Immature natural killer cell (primary cell): ENCODE measurements at regions not wholly inside any gene's neighbourhood (a gene's known extent, or its start where the extent isn't known, plus 50 kb on each side); places are given as distances from the start of the nearest gene placed in this dataset.

ENCODE experiments used
- DNase-seq, 3 donors: peaks; one replicate each; pipeline ENCODE4 v3.0.0; 2022; ENCODE audit warnings: mixed read lengths in 1 of 3
- H3K27ac Mint-ChIP-seq, 6 donors: one replicate each; pipeline ENCODE4 v1.8.0; 2020; ENCODE audit warnings: mixed read lengths in 6 of 6, mild to moderate bottlenecking in 5 of 6, inconsistent platforms in 4 of 6, moderate library complexity in 3 of 6
- H3K27me3 Mint-ChIP-seq, 3 donors: one replicate each; pipeline ENCODE4 v1.8.0; 2020 to 2021; ENCODE audit warnings: low read depth in 3 of 3, mild to moderate bottlenecking in 3 of 3, mixed read lengths in 3 of 3, moderate library complexity in 3 of 3, inconsistent platforms in 1 of 3
- H3K36me3 Mint-ChIP-seq, 3 donors: one replicate each; pipeline ENCODE4 v1.8.0; 2020; ENCODE audit warnings: mixed read lengths in 3 of 3, inconsistent platforms in 2 of 3, mild to moderate bottlenecking in 2 of 3
- H3K4me1 Mint-ChIP-seq, 2 donors: one replicate each; pipeline ENCODE4 v1.8.0; 2020; ENCODE audit warnings: inconsistent platforms in 2 of 2, mild to moderate bottlenecking in 2 of 2, mixed read lengths in 2 of 2, moderate library complexity in 1 of 2
- H3K4me3 Mint-ChIP-seq, 5 donors: one replicate each; pipeline ENCODE4 v1.8.0; 2020; ENCODE audit warnings: mild to moderate bottlenecking in 5 of 5, mixed read lengths in 5 of 5, inconsistent platforms in 3 of 5, moderate library complexity in 3 of 5
- H3K9me3 Mint-ChIP-seq, 6 donors: one replicate each; pipeline ENCODE4 v1.8.0; 2020; ENCODE audit warnings: mild to moderate bottlenecking in 6 of 6, mixed read lengths in 6 of 6, inconsistent platforms in 4 of 6, moderate library complexity in 3 of 6

- H3K4me3 Mint-ChIP-seq: no peak overlapping the region
- no peak overlapping the region for H3K27ac Mint-ChIP-seq
- no peaks in the 10 kb centered on the region for H3K36me3 Mint-ChIP-seq
- H3K4me1 Mint-ChIP-seq: peaks cover 3 to 4% of the 10 kb centered on the region in 2 donors
- H3K9me3 Mint-ChIP-seq: no peaks in the 10 kb centered on the region
- no peak for DNase-seq
- peaks cover 0 to 5% (median 2%) of the 10 kb centered on the region in 3 donors for H3K27me3 Mint-ChIP-seq
Observed at GRCh38 chr5:88550736-88551135, 282.1 kb upstream of the TMEM161B start.

- no peaks in the 10 kb centered on the region for H3K36me3 Mint-ChIP-seq
- no peaks in the 10 kb centered on the region for H3K9me3 Mint-ChIP-seq
- DNase-seq: no peak
- no peaks in the 10 kb centered on the region for H3K4me1 Mint-ChIP-seq
- no peak overlapping the region for H3K27ac Mint-ChIP-seq
- no peak overlapping the region for H3K4me3 Mint-ChIP-seq
- H3K27me3 Mint-ChIP-seq: peaks cover 0 to 7% (median 5%) of the 10 kb centered on the region in 3 donors
Observed at GRCh38 chr5:88548136-88548805, 279.6 kb upstream of the TMEM161B start.

DNA sequence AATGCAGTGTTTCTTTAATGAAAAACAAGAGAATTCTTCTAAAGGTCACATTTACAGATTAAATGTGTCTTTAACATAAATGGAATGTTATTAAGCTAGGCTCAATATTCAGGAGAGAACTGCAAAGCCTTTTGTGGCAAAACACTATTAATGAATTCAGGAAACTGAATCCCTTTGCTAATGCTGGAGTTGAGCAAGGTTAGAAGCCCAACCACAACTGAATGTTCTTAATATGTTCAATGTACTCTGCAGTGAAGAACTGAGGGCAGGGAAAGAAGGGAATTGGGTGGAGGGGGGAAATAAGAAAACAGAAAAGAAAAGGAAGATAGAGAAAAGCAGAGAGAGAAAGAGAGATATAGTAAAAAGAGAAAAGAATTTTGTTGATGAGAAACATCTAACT lies 276.7 kb upstream of the TMEM161B start:
- no peak overlapping the region for H3K27ac Mint-ChIP-seq
- DNase-seq: no peak
- H3K36me3 Mint-ChIP-seq: no peaks in the 10 kb centered on the region
- no peak overlapping the region for H3K4me3 Mint-ChIP-seq
- peaks cover 2 to 7% (median 3%) of the 10 kb centered on the region in 3 donors for H3K27me3 Mint-ChIP-seq
- no peaks in the 10 kb centered on the region for H3K4me1 Mint-ChIP-seq
- H3K9me3 Mint-ChIP-seq: no peaks in the 10 kb centered on the region

GRCh38 chr5:88544671-88545070 lies 276.0 kb upstream of the TMEM161B start:
- H3K27ac Mint-ChIP-seq: no peak overlapping the region
- no peaks in the 10 kb centered on the region for H3K4me1 Mint-ChIP-seq
- H3K4me3 Mint-ChIP-seq: no peak overlapping the region
- H3K36me3 Mint-ChIP-seq: no peaks in the 10 kb centered on the region
- H3K27me3 Mint-ChIP-seq: peaks cover 3 to 7% (median 6%) of the 10 kb centered on the region in 3 donors
- DNase-seq: no peak
- no peaks in the 10 kb centered on the region for H3K9me3 Mint-ChIP-seq

DNA sequence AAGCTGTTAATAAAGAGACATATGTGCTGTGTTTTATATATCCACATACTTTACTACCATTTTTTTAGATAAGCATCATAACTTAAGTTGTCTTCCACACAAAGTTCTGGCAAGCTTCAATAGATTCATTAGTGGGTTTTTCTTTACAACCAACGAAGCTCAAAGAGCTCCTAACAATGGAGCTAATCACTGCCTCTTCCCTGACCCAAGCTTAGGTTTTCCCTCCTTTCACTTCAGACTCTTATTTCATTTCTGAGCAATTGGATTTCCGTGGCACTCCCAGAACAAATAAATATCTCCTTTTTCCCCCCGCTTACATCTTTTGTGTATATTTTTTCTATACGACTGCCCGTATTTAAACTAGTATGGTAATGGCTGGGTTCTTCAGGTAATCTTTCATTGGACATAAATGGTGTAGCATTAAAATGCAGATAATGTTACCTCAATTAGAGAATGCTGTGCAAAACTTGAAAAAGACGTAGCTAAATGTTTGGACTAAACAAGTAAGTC lies 275.5 kb upstream of the TMEM161B start:
- no peak overlapping the region for H3K27ac Mint-ChIP-seq
- DNase-seq: no peak
- H3K36me3 Mint-ChIP-seq: no peaks in the 10 kb centered on the region
- peaks cover under 1 to 7% (median 6%) of the 10 kb centered on the region in 3 donors for H3K27me3 Mint-ChIP-seq
- no peaks in the 10 kb centered on the region for H3K9me3 Mint-ChIP-seq
- no peak overlapping the region for H3K4me3 Mint-ChIP-seq
- H3K4me1 Mint-ChIP-seq: no peaks in the 10 kb centered on the region

DNA sequence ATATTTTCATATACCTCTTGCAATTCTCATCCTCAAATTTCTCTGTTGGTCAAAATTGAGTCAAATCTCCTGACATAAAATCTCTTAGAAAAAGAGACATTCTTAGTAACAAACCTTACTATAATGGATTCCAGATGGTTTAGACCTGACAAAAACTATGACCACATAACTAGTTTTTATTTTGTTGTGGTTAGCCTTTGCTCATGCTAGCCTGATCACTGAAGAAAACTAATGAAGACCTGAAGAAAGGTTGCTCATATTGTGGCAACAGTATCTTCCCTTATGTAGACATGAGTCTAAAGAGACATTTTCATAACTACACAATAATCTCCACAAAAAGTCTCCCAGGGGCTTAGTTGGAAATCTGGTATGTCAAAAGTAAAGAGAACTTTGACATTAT lies 274.1 kb upstream of the TMEM161B start:
- H3K4me1 Mint-ChIP-seq: no peaks in the 10 kb centered on the region
- DNase-seq: no peak
- peaks cover 0 to 10% (median 7%) of the 10 kb centered on the region in 3 donors for H3K27me3 Mint-ChIP-seq
- no peaks in the 10 kb centered on the region for H3K36me3 Mint-ChIP-seq
- H3K4me3 Mint-ChIP-seq: no peak overlapping the region
- H3K27ac Mint-ChIP-seq: no peak overlapping the region
- H3K9me3 Mint-ChIP-seq: no peaks in the 10 kb centered on the region

GRCh38 chr5:88540471-88541115 lies 271.9 kb upstream of the TMEM161B start:
- DNase-seq: no peak
- H3K4me1 Mint-ChIP-seq: no peaks in the 10 kb centered on the region
- H3K9me3 Mint-ChIP-seq: no peaks in the 10 kb centered on the region
- no peak overlapping the region for H3K4me3 Mint-ChIP-seq
- H3K27ac Mint-ChIP-seq: no peak overlapping the region
- H3K27me3 Mint-ChIP-seq: peaks cover 0 to 10% (median 7%) of the 10 kb centered on the region in 3 donors
- no peaks in the 10 kb centered on the region for H3K36me3 Mint-ChIP-seq

DNA sequence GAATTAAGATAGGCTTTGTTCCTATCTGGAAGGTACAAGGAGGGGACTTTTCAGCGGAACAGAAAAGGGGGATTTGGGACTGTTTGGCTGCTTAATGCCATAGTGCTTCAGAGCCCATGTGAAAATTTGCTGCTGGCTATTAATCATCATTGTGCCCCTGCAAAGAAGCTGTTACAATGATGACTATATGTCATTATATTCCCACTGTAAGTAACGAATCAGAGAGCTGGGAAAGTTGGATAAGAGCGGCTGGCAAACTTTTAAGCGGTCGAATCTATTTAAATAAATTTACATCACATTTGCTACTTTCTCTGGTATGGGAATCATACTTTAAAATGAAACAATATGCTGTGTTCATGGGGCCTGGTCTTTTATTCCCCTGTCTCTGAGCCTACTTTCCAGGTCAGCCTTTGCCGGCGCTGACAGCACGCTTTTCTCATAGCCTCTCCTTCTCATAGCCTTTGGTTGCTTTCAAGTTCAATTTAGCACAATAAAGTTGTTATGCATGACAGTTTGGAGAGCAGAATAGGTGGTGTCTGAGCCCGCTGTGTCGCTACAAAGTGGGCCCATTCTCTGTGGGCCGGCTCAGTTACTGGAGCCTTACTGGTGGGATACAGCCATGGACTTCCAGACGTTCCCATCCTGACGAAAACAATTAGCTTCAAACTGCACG lies 271.2 kb upstream of the TMEM161B start:
- Mint-ChIP-seq H3K27ac (no peak overlapping the region), H3K27me3 (peaks cover 0 to 10% (median 7%) of the 10 kb centered on the region in 3 donors), H3K4me3 (no peak overlapping the region), H3K36me3 (no peaks in the 10 kb centered on the region), H3K4me1 (no peaks in the 10 kb centered on the region), H3K9me3 (no peaks in the 10 kb centered on the region)
- DNase-seq: no peak

DNA sequence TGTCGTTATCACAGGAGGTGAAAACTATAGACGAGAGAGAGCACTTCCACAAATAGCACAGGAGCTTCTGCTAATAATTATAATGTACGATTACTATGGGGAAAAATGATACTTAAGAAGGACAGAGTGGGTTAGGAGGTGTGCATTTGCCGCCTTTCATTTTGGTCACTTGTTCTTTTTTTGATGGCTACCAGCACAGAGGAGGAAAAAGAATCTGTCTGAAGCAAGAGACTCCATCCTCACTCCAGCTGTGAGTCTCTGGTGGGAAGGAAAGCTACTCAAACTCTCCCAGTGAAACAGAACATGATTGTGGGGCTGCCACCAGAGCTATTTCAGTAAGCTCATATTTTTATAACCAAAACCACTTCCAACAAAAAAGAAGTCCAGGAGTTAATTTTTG lies 270.4 kb upstream of the TMEM161B start:
- no peak overlapping the region for H3K27ac Mint-ChIP-seq
- no peak overlapping the region for H3K4me3 Mint-ChIP-seq
- H3K4me1 Mint-ChIP-seq: no peaks in the 10 kb centered on the region
- peaks cover 0 to 10% (median 5%) of the 10 kb centered on the region in 3 donors for H3K27me3 Mint-ChIP-seq
- no peaks in the 10 kb centered on the region for H3K36me3 Mint-ChIP-seq
- DNase-seq: no peak
- H3K9me3 Mint-ChIP-seq: no peaks in the 10 kb centered on the region

DNA sequence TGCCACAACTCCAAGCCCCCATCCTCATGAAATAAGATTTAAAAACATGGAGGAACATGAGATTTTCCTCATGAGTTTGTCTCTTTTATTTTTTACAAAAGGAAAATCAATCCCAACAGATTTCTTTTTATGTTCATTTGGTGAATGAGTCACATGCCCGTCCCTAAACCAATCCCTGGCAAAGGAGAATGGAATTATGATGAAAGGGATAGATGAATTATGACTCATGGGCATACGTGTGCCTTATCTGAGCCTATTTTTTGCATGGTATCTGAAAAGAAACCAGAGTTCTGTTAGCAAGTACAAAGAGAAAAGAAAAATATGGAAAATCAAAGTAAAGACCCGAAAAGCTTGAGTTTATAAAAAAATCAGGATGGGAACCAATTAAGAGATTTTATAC lies 267.5 kb upstream of the TMEM161B start:
- H3K4me1 Mint-ChIP-seq: no peaks in the 10 kb centered on the region
- peaks cover 0 to 20% (median 3%) of the 10 kb centered on the region in 3 donors for H3K27me3 Mint-ChIP-seq
- H3K27ac Mint-ChIP-seq: no peak overlapping the region

DNA sequence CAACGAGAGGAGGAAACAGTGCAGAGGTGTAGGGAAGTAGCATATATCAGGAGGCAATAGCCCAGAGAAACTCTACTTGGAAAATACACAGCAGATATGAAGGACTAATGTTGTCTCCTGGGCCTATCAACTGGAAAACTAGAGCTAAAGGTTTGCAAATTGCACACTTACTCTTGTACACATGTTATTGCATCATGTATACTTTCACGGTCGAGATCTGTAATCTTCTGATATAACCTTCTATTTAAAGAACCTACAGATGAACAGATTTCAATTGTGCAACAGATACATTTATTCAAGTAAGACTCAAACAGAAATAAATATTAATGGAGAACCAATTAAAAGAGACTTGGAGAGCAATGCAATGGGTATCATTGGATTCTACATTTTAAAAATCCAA lies 256.3 kb upstream of the TMEM161B start:
- no peak overlapping the region for H3K4me3 Mint-ChIP-seq
- no peaks in the 10 kb centered on the region for H3K36me3 Mint-ChIP-seq
- peaks cover 0 to 6% (median 5%) of the 10 kb centered on the region in 3 donors for H3K27me3 Mint-ChIP-seq
- peaks cover 0 to 5% (median 0%) of the 10 kb centered on the region in 6 donors for H3K9me3 Mint-ChIP-seq
- H3K4me1 Mint-ChIP-seq: no peaks in the 10 kb centered on the region
- DNase-seq: no peak
- no peak overlapping the region for H3K27ac Mint-ChIP-seq

More for the DNA sequence above, 267.5 kb upstream of the TMEM161B start:
- no peaks in the 10 kb centered on the region for H3K36me3 Mint-ChIP-seq
- peaks cover 0 to 2% (median 0%) of the 10 kb centered on the region in 6 donors for H3K9me3 Mint-ChIP-seq
- DNase-seq: no peak
- no peak overlapping the region for H3K4me3 Mint-ChIP-seq

DNA sequence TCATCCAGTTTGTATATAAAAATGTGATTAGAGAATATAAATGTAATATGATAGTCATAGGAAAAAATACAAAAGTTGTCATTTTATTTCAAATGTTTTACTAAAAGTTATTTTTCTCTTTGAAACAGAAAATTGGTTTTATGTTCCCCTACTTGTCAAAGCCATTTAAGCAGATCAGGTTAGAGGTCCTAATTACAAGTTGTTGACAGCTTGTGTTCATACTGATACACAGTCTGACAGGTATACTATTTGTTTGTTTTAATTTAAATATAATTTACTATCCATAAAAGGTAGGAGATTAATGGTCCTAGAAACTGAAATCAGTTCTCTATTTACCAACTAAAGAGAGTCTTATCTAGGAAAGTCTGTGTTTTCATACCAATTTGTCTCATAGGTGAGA lies 250.4 kb upstream of the TMEM161B start:
- Mint-ChIP-seq H3K27me3 (peaks cover 6 to 10% (median 8%) of the 10 kb centered on the region in 3 donors), H3K4me3 (no peak overlapping the region), H3K27ac (no peak overlapping the region), H3K4me1 (peaks cover 4 to 11% of the 10 kb centered on the region in 2 donors), H3K36me3 (peaks cover 0 to 3% (median 0%) of the 10 kb centered on the region in 3 donors), H3K9me3 (peaks cover 0 to 5% (median 0%) of the 10 kb centered on the region in 6 donors)
- DNase-seq: no peak

DNA sequence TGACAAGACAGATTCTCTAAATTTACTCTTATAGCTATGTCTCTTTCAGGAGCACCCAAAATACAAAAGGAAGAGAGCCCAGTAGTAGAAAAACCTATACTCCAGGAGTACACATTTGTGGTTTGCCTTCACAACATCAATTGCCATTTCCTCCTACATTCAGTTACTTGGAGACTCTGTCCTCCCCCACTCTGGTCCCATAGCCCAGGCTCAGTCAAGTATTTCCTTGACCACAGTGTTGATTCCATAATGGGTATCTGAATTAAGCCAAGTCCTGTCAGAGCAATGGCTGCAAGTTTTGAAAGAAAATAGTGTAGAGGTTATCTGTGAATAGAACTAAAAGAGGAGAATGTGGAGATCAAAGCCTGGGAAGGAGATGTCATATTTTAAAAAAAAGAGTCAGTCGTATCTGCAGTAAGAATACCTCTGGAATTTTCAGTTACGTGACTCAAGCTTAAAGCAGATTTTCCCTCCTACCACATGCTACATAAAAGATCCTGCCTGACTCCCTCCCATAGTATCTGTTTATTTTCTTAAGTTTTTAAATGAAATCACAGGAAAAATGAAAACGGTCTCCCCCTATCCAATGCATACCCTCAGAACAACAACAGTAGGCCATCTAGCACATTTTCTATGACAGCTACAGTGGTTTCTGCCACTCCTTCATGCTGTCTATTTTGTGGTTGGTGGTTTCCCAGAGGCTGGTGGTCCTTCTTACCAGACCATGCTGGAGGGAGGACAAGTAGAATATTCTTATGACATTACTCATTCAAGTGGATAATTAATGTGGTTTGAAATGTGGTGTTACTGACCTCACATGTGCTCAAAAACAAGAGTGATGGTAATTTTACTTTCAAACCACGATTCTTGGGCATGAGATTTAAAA lies 249.7 kb upstream of the TMEM161B start:
- Mint-ChIP-seq H3K36me3 (peaks cover 0 to 3% (median 0%) of the 10 kb centered on the region in 3 donors), H3K4me1 (peaks cover 4 to 11% of the 10 kb centered on the region in 2 donors), H3K27ac (no peak overlapping the region), H3K9me3 (peaks cover 0 to 5% (median 0%) of the 10 kb centered on the region in 6 donors), H3K27me3 (peaks cover 6 to 10% (median 8%) of the 10 kb centered on the region in 3 donors), H3K4me3 (no peak overlapping the region)
- peak; percentile 19 to 29 (median 29) for DNase-seq
